GM12801 (cell line): ENCODE measurements at regions not wholly inside any gene's neighbourhood (a gene's known extent, or its start where the extent isn't known, plus 50 kb on each side); places are given as distances from the start of the nearest gene placed in this dataset.

Source experiments
- TF ChIP-seq, protein P1 (sequence below): IDR thresholded peaks from one replicate; pipeline ENCODE4 v1.5.1; 2011; ENCODE audit warnings: control low read depth; ENCODE audit not compliant: insufficient read length; ENCODE audit errors: extremely low read depth

GRCh38 chr3:46093966-46094365 is 66.7 kb upstream of the XCR1 start:
- TF ChIP-seq, protein P1, sequence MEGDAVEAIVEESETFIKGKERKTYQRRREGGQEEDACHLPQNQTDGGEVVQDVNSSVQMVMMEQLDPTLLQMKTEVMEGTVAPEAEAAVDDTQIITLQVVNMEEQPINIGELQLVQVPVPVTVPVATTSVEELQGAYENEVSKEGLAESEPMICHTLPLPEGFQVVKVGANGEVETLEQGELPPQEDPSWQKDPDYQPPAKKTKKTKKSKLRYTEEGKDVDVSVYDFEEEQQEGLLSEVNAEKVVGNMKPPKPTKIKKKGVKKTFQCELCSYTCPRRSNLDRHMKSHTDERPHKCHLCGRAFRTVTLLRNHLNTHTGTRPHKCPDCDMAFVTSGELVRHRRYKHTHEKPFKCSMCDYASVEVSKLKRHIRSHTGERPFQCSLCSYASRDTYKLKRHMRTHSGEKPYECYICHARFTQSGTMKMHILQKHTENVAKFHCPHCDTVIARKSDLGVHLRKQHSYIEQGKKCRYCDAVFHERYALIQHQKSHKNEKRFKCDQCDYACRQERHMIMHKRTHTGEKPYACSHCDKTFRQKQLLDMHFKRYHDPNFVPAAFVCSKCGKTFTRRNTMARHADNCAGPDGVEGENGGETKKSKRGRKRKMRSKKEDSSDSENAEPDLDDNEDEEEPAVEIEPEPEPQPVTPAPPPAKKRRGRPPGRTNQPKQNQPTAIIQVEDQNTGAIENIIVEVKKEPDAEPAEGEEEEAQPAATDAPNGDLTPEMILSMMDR = no peak

GRCh38 chr3:46093327-46093942 is 66.2 kb upstream of the XCR1 start:
- TF ChIP-seq, protein P1 = no peak

DNA sequence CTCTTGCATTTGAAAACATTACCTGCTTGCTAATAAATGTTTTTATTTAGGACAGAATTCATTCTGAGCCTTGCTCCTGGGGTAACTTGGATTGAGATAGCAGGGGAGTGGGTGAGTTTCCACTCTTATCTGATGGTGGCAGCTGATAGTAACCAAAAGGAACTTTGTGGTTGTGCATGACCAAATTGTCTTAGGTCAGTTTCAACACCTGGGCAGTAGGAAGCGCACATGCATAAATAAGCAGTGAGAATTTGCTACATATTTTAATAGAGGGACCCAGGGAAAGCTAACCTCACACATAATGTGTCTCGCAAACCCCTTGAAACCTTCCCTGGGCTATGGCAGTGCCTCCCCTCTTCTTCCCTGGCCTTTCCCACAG is 65.4 kb upstream of the XCR1 start:
- TF ChIP-seq, protein P1 = no peak

DNA sequence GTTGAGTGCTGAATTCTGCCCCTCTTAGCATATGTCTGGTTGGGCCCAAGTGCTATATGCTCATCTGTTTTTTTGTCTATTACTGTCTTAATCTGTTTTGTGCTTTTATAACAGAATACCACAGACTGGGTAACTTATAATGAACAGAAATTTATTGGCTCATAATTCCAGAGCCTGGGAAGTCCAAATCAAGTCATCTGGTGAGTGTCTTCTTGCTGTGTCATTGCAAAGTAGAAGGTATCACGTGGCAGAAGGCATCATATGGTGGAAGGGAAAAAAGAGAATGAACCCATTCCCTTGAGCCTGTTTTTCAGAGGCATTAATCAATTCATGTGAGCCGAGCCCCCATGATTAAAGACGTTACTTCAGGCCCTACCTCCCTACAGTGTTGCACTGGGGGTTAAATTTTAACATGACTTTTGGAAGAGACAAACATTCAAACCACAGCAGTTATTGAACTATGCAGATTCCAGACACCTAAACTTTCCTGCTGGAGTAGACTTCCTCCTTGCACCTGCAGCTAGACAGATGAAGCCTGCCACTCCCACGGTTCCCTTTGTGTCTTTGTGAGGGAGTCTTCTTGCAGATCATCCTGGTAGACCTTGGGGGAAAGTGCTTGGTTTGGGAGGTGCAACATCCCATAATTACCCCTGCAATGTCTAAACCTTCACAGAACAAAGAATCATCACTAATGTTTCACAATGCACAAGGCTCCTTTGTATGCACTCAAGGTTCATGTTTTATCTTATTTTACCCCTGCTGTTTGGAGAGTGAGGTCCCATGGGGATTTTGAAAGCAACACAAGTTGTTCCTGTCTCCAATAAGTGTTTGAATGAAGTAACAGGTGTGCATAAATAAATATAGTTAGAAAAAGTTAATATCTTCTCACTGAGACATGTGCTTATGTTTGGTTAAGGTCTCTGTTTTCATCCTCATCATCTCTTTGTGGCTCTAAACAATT is 64.7 kb upstream of the XCR1 start:
- TF ChIP-seq, protein P1 = no peak

- TF ChIP-seq, protein P1 = no peak
Measured at GRCh38 chr3:46091046-46091445, 63.8 kb upstream of the XCR1 start.

DNA sequence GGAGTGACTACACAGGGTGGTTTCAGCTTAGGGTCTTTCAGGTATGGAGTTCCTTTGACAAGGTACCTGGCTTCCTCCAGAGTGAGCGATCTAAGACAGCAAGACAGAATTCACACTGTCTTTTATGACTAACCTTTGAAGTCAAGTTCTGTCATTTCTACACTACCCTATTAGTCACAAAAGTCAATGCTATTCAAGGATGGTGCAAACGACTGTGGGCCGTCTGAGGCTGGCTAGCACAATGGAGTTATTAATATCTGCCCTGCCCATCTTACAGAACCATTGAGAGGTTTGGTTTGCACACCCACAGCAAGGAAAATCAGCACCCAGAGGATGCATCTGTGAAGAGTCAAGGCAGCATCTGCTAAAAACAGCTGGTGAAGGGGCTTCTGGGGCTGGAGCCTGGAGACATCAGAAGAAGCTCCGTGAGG is 62.9 kb upstream of the XCR1 start:
- TF ChIP-seq, protein P1 = no peak

- TF ChIP-seq, protein P1 = no peak
Measured at GRCh38 chr3:46089237-46090011, 62.1 kb upstream of the XCR1 start.
